GM12874 (cell line): ENCODE measurements at regions not wholly inside any gene's neighbourhood (a gene's known extent, or its start where the extent isn't known, plus 50 kb on each side); places are given as distances from the start of the nearest gene placed in this dataset.

Experiments used
- TF ChIP-seq, protein P1 (sequence below): IDR thresholded peaks from 2 replicates; pipeline ENCODE4 v1.5.1; 2011; ENCODE audit warnings: low read depth, mild to moderate bottlenecking, control low read depth, low read length, moderate library complexity; ENCODE audit not compliant: insufficient read depth

DNA sequence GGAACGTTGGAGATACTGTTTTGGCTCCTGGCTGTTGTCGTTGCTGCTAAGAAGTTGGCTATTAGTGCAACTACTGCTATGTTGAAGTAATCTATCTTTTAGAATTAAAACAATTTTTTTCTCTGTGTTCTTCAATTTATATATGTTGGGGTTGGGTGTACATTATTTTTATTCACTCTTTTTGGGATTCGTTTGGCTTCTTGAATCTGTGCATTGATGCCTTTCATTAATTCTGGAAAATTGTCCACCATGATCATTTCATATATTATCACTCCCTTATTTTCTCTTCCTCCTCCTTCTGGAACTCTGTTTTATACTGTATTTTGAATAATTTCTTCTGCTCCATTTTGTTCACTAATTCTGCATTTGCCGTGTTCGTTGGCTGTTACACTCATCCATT is 199.5 kb upstream of the PLET1 start:
- TF ChIP-seq, protein P1, sequence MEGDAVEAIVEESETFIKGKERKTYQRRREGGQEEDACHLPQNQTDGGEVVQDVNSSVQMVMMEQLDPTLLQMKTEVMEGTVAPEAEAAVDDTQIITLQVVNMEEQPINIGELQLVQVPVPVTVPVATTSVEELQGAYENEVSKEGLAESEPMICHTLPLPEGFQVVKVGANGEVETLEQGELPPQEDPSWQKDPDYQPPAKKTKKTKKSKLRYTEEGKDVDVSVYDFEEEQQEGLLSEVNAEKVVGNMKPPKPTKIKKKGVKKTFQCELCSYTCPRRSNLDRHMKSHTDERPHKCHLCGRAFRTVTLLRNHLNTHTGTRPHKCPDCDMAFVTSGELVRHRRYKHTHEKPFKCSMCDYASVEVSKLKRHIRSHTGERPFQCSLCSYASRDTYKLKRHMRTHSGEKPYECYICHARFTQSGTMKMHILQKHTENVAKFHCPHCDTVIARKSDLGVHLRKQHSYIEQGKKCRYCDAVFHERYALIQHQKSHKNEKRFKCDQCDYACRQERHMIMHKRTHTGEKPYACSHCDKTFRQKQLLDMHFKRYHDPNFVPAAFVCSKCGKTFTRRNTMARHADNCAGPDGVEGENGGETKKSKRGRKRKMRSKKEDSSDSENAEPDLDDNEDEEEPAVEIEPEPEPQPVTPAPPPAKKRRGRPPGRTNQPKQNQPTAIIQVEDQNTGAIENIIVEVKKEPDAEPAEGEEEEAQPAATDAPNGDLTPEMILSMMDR = no peak

DNA sequence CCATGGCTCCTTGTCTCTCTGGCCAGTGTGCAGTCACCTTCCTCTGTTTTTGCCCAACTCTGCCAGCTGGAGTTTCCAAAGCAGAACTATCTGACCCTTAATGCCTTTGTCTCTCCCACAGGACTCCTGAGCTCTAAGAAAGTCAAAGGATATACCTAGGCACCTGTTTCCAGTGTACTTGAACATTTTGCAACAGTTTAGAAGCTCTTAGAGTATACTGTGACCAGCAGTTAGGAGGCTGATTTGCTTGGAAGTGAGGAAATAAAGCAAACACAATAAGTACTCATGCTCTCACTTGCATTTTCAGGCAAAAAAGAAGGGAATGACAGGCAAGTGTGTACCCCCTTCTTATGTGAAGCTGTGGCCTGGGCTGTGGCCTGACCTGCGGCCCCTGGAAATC is 204.3 kb upstream of the PLET1 start:
- TF ChIP-seq, protein P1 = no peak

DNA sequence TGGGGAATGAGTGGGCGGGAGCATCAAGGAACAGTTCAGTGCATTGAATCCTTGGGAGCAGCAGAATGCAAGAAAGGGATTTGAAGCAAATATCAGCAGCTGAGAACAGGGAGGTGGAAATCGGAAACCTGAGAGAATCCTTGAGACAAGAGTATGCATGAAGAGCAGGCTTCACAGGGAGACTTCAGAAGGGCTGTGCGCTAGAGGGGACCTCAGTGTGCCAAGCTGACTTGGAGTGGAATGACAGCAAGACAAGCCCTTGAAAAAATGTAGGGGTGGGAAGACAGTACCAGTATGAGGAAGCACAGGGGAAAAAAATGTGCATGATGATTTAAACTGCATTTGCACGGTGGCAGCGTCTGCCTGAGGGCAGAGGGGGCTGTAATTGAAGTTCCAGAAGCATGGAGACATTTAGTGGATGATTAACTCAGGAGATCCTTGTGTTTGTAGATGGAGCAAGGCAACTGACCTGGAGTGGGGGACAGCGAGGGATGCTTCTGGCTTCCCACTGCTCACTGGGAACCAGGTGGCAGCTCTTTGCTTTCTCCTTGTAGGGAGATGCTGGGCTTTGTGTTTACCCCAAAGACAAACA is 204.9 kb upstream of the PLET1 start:
- TF ChIP-seq, protein P1 = no peak

DNA sequence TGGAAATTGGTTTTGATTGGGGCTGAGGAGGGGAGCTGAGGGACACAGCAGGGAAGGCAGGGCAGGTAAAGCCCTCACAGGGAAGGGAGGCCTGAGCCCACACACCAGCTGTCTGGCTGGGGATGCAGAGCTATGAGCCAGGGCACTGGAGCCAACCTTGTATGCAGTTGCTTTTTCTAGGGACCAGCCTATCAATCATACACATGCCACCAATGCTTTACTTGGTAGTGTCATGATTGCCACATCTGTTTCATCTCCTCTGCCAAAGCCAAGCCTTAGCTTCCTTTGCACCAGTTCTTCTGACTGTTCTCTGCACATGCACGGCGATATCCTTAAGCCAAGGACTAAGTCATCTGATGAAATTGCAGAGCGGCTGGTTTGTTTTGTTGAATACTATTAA is 207.1 kb upstream of the PLET1 start:
- TF ChIP-seq, protein P1 = no peak

DNA sequence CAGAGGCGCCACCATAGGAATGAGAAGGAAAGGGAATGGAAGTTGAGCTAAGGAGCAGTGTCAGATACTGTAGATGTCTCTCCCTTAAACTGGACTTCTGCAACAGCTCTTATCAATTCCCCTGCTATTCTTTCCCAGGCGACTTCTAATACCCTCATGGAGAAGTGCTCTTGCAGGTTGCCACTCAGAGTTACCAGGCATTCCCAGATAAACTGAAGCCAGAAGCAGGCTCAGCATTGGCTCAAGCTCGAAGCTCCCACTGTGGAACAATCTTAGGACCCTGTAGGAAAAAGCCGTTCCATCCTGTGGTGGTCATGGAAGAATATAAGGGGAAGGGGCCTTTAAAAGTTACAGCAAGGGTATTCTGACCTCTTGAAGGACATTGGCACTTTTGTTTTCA is 208.7 kb upstream of the PLET1 start:
- TF ChIP-seq, protein P1 = no peak

DNA sequence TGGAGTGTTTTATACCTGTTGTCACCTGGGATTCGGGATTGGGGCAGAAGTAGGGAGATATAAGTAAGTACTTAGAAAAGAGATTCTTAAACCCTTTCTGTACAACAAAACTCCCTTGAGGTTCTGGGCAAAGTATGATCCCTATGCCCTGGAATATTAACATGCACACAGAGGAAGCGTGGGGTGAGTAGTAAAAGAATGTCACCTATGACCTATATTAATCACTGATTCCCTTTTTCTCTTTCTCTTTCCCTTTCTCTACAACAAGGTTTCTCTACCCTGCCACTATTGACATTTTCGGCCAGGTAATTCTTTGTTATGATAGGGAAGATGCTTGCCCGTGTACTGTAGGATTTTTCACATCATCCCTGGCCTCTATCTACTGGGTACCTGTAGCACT is 209.7 kb upstream of the PLET1 start:
- TF ChIP-seq, protein P1 = no peak

DNA sequence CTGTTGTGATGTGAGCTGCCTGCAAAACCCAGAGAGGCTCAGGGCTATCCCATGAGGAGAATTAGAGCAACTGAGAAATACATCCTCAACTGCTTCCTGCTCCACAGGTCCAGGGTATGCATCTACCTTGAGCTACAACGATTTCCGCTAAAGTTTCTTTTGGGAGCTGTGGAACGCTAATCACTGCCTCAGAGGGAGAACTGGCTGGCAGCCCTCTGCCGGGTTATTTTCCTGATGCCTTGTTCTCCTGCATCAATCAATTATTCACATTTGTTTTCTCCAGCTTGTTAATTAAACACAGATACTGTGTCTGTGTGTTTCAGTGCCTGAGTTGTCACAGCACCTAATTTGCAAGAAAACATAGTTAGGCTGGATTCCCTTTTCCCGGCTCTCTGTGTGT is 211.1 kb upstream of the PLET1 start:
- TF ChIP-seq, protein P1 = no peak
